CD14-positive monocyte (primary cell): ENCODE measurements at regions not wholly inside any gene's neighbourhood (a gene's known extent, or its start where the extent isn't known, plus 50 kb on each side); places are given as distances from the start of the nearest gene placed in this dataset.

ENCODE experiments used
- DNase-seq, 3 donors: peaks; one replicate each; pipeline ENCODE4 v3.0.0-alpha.2; 2011 to 2022
- H2AFZ ChIP-seq: 2 replicates; pipeline ENCODE4 v1.6.0; 2012; ENCODE audit warnings: mild to moderate bottlenecking, low read depth, low read length, inconsistent platforms; ENCODE audit not compliant: insufficient read depth, poor library complexity, severe bottlenecking
- H3K27ac ChIP-seq, 2 donors: 1 replicate in 1 of 2; 2 replicates in 1 of 2; pipeline ENCODE4 v1.5.1; 2012 to 2013; ENCODE audit warnings: low read length in 2 of 2, control low read depth in 1 of 2, inconsistent platforms in 1 of 2, low read depth in 1 of 2, mild to moderate bottlenecking in 1 of 2
- H3K27me3 ChIP-seq, 2 donors: one replicate each; pipeline versions ENCODE4 v1.6.0 to v1.6.1; 2011 to 2013; ENCODE audit warnings: low read length in 2 of 2; ENCODE audit not compliant: control insufficient read depth in 2 of 2, insufficient read depth in 2 of 2
- H3K36me3 ChIP-seq, 2 donors: replicated peaks in 1 of 2; 1 replicate in 1 of 2; 2 replicates in 1 of 2; pipeline versions ENCODE4 v1.5.1 to v1.6.1; 2012 to 2013; ENCODE audit warnings: low read length in 2 of 2, control low read depth in 1 of 2, inconsistent platforms in 1 of 2, mild to moderate bottlenecking in 1 of 2; ENCODE audit not compliant: insufficient read depth in 2 of 2, control insufficient read depth in 1 of 2
- H3K4me1 ChIP-seq, 2 donors: 1 replicate in 1 of 2; 2 replicates in 1 of 2; pipeline versions ENCODE4 v1.5.1 to v1.6.1; 2012 to 2013; ENCODE audit warnings: low read length in 2 of 2, control low read depth in 1 of 2, inconsistent platforms in 1 of 2, mild to moderate bottlenecking in 1 of 2, moderate library complexity in 1 of 2; ENCODE audit not compliant: insufficient read depth in 2 of 2, control insufficient read depth in 1 of 2
- H3K4me2 ChIP-seq: replicated peaks from 2 replicates; pipeline ENCODE3; 2012; ENCODE audit warnings: low read length, moderate library complexity, mild to moderate bottlenecking; ENCODE audit not compliant: poor library complexity, severe bottlenecking; ENCODE audit errors: extremely low read depth
- H3K4me3 ChIP-seq, 3 experiments: fragments of 200-600 bp in 1 of 3; sonication (generic) in 1 of 3; replicated peaks in 1 of 3; 1 replicate in 2 of 3; 2 replicates in 1 of 3; pipeline ENCODE4 v1.5.1; 2011 to 2013; ENCODE audit warnings: low read length in 3 of 3, mild to moderate bottlenecking in 3 of 3, control low read depth in 2 of 3, low read depth in 2 of 3, inconsistent platforms in 1 of 3, moderate library complexity in 1 of 3
- H3K79me2 ChIP-seq: 2 replicates; pipeline ENCODE4 v1.6.0; 2012; ENCODE audit warnings: mild to moderate bottlenecking, control low read depth, inconsistent platforms, low read length, moderate library complexity; ENCODE audit not compliant: insufficient read depth
- H3K9ac ChIP-seq: 2 replicates; pipeline ENCODE4 v1.6.0; 2017; ENCODE audit warnings: low read length, mild to moderate bottlenecking; ENCODE audit not compliant: insufficient read depth, poor library complexity, severe bottlenecking
- H3K9me3 ChIP-seq, 2 donors: replicated peaks in 1 of 2; 1 replicate in 1 of 2; 2 replicates in 1 of 2; pipeline versions ENCODE4 v1.5.1 to v1.6.1; 2012 to 2013; ENCODE audit warnings: low read length in 2 of 2, control low read depth in 1 of 2; ENCODE audit not compliant: control insufficient read depth in 1 of 2, insufficient read depth in 1 of 2
- H4K20me1 ChIP-seq: 2 replicates; pipeline ENCODE4 v1.6.0; 2012; ENCODE audit warnings: mild to moderate bottlenecking, low read length, control low read depth, moderate library complexity; ENCODE audit not compliant: insufficient read depth
- H3K27ac Mint-ChIP-seq, 7 donors: one replicate each; pipeline ENCODE4 v1.8.0; 2020; ENCODE audit warnings: mild to moderate bottlenecking in 7 of 7, mixed read lengths in 7 of 7, moderate library complexity in 6 of 7, inconsistent platforms in 2 of 7
- H3K27me3 Mint-ChIP-seq, 3 donors: one replicate each; pipeline ENCODE4 v1.8.0; 2021 to 2022; ENCODE audit warnings: low read depth in 3 of 3, mild to moderate bottlenecking in 3 of 3, mixed read lengths in 3 of 3, moderate library complexity in 3 of 3, inconsistent platforms in 1 of 3
- H3K36me3 Mint-ChIP-seq, 2 donors: one replicate each; pipeline ENCODE4 v1.8.0; 2020; ENCODE audit warnings: mixed read lengths in 2 of 2, inconsistent platforms in 1 of 2, mild to moderate bottlenecking in 1 of 2
- H3K4me1 Mint-ChIP-seq: one replicate; pipeline ENCODE4 v1.8.0; 2020; ENCODE audit warnings: mild to moderate bottlenecking, mixed read lengths
- H3K4me3 Mint-ChIP-seq, 2 donors: one replicate each; pipeline ENCODE4 v1.8.0; 2020; ENCODE audit warnings: mild to moderate bottlenecking in 2 of 2, mixed read lengths in 2 of 2, moderate library complexity in 1 of 2
- H3K9me3 Mint-ChIP-seq, 7 donors: one replicate each; pipeline ENCODE4 v1.8.0; 2020 to 2022; ENCODE audit warnings: mixed read lengths in 7 of 7, mild to moderate bottlenecking in 6 of 7, moderate library complexity in 6 of 7, inconsistent platforms in 2 of 7
- WGBS: methylation state at CpG from one replicate; pipeline ENCODE4 v1.1.5; 2013; ENCODE audit warnings: missing lambda C conversion rate; ENCODE audit not compliant: insufficient coverage; 5-methylcytosine and 5-hydroxymethylcytosine counted together
- intact Hi-C, 2 donors: fragments of 100-400 bp; cut with micrococcal nuclease; formaldehyde crosslinking; loops; one replicate each; pipeline versions ENCODE4 v1.15.0 to v1.15.1; 2023
- TF ChIP-seq, protein P1 (sequence below): fragments of 200-600 bp; IDR thresholded peaks from one replicate; pipeline ENCODE4 v1.8.0; 2022; ENCODE audit warnings: antibody characterized with exemption, mild to moderate bottlenecking

DNA sequence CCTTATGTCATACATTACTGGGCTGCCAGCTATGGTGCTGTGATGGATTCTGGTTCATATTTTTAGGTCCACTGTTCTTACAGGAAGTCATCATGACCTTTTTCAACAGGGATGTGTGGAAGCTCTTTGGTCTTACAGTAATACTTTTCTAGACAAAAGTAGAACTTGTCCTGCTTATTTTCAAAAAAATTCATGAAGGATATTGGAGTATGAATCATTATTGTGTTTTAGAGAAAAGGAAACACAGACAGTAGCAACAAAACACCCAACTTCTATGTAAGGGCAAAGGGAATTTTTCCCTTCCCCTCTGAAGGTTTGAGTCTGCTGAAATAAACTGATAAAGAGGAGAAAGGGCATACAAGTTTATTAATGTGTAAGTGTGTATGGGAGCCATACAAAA, 54.7 kb upstream of the FAM9C start:
- H3K9ac ChIP-seq, result no peak overlapping the region
- Mint-ChIP-seq H3K4me3 (no peak overlapping the region), H3K36me3 (no peaks in the 10 kb centered on the region), H3K9me3 (peaks cover 0 to 8% (median 0%) of the 10 kb centered on the region in 7 donors), H3K4me1 (peaks cover 36% of the 10 kb centered on the region), H3K27me3 (peaks cover 0 to 57% (median 0%) of the 10 kb centered on the region in 3 donors), H3K27ac (peak overlapping the region in 2 of 7 donors; percentile 21 to 35)
- H3K4me1 ChIP-seq, result peaks cover 15 to 27% of the 10 kb centered on the region in 2 donors
- intact Hi-C loops, result loop anchor here in 1 of 2 donors (10.0 kb wide), 1 partner anchor 124 kb away; the partner anchor contains the start of gene TMSB4X
- no peak overlapping the region for H3K4me3 ChIP-seq
- no peak overlapping the region for H3K4me2 ChIP-seq
- H3K27me3 ChIP-seq, result peaks cover 0 to 31% of the 10 kb centered on the region in 2 donors
- no peaks in the 10 kb centered on the region for H3K36me3 ChIP-seq
- H2AFZ ChIP-seq, result no peak overlapping the region
- TF ChIP-seq, protein P1, sequence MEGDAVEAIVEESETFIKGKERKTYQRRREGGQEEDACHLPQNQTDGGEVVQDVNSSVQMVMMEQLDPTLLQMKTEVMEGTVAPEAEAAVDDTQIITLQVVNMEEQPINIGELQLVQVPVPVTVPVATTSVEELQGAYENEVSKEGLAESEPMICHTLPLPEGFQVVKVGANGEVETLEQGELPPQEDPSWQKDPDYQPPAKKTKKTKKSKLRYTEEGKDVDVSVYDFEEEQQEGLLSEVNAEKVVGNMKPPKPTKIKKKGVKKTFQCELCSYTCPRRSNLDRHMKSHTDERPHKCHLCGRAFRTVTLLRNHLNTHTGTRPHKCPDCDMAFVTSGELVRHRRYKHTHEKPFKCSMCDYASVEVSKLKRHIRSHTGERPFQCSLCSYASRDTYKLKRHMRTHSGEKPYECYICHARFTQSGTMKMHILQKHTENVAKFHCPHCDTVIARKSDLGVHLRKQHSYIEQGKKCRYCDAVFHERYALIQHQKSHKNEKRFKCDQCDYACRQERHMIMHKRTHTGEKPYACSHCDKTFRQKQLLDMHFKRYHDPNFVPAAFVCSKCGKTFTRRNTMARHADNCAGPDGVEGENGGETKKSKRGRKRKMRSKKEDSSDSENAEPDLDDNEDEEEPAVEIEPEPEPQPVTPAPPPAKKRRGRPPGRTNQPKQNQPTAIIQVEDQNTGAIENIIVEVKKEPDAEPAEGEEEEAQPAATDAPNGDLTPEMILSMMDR, result no peak
- H3K27ac ChIP-seq, result no peak overlapping the region
- H3K79me2 ChIP-seq, result no peaks in the 10 kb centered on the region
- DNase-seq, result no peak
- no peaks in the 10 kb centered on the region for H4K20me1 ChIP-seq
- no peaks in the 10 kb centered on the region for H3K9me3 ChIP-seq

DNA sequence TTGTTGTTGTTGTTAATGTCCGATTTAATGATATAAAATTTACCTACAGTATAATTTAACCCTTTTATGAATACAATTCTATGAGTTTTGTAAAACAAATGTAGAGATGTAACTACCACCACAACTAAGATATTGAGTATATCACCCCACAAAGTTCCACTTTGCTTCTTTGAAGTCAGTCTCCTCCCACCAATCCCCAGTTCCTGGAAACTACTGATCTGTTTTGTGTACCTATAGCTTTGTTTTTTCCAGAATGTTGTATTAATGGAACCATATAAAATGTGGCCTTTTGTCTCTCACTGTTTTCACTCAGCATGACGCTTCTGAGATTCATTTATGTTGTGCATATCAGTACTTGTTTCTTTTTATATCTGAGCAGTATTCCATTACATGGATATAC, 52.3 kb upstream of the FAM9C start:
- H3K27me3 ChIP-seq, result peaks cover 0 to 25% of the 10 kb centered on the region in 2 donors
- H3K4me1 Mint-ChIP-seq, result peaks cover 41% of the 10 kb centered on the region
- H3K36me3 Mint-ChIP-seq, result no peaks in the 10 kb centered on the region
- peaks cover 27 to 30% of the 10 kb centered on the region in 2 donors for H3K4me1 ChIP-seq
- H3K9me3 Mint-ChIP-seq, result peaks cover 0 to 8% (median 4%) of the 10 kb centered on the region in 7 donors
- no peak overlapping the region for H3K4me3 ChIP-seq
- H3K9me3 ChIP-seq, result no peaks in the 10 kb centered on the region
- no peaks in the 10 kb centered on the region for H4K20me1 ChIP-seq
- no peak overlapping the region for H3K4me2 ChIP-seq
- no peak overlapping the region for H3K27ac ChIP-seq
- no peak overlapping the region for H3K27ac Mint-ChIP-seq
- TF ChIP-seq, protein P1, result no peak
- WGBS, result no CpG with 5 or more reads among the region's 2 CpGs
- no peaks in the 10 kb centered on the region for H3K36me3 ChIP-seq
- H3K27me3 Mint-ChIP-seq, result peaks cover 0 to 63% (median 0%) of the 10 kb centered on the region in 3 donors
- no peak overlapping the region for H3K4me3 Mint-ChIP-seq
- no peak for DNase-seq
- no peak overlapping the region for H3K9ac ChIP-seq
- intact Hi-C loops, result loop anchor here in 1 of 2 donors (10.0 kb wide), 1 partner anchor 122 kb away; the partner anchor contains the start of gene TMSB4X
- no peak overlapping the region for H2AFZ ChIP-seq
- no peaks in the 10 kb centered on the region for H3K79me2 ChIP-seq
